ENCODE measurements at regions not wholly inside any gene's neighbourhood (a gene's known extent, or its start where the extent isn't known, plus 50 kb on each side); places are given as distances from the start of the nearest gene placed in this dataset.

DNA sequence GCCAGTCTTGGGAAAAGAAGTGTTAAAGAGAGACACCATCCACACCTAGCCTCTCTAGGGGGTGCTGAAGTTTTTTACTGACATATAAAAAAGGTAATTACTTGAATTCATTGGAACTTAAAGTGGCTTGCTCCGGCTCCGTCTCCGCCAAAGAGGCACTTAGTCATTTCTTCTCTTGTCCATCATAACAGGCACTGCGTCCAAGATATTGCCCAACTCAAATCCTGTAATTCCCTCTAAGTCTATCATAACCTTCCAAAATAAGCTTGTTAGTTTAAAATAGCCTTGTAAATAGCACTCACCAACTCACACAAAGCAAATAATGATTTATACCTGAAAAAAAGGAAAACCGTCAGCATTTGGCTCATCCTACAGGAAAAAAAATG lies 160.5 kb downstream of the ZBTB18 start:
- TF ChIP-seq, protein P1, sequence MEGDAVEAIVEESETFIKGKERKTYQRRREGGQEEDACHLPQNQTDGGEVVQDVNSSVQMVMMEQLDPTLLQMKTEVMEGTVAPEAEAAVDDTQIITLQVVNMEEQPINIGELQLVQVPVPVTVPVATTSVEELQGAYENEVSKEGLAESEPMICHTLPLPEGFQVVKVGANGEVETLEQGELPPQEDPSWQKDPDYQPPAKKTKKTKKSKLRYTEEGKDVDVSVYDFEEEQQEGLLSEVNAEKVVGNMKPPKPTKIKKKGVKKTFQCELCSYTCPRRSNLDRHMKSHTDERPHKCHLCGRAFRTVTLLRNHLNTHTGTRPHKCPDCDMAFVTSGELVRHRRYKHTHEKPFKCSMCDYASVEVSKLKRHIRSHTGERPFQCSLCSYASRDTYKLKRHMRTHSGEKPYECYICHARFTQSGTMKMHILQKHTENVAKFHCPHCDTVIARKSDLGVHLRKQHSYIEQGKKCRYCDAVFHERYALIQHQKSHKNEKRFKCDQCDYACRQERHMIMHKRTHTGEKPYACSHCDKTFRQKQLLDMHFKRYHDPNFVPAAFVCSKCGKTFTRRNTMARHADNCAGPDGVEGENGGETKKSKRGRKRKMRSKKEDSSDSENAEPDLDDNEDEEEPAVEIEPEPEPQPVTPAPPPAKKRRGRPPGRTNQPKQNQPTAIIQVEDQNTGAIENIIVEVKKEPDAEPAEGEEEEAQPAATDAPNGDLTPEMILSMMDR (conservative IDR thresholded peaks at IDR 0.05; ENCODE audit: low read depth, low read length), result no peak
- no peak overlapping the region for H3K4me3 ChIP-seq (ENCODE audit: low read length)
- DNase-seq (ENCODE audit: low read depth), result peak; percentile 95

DNA sequence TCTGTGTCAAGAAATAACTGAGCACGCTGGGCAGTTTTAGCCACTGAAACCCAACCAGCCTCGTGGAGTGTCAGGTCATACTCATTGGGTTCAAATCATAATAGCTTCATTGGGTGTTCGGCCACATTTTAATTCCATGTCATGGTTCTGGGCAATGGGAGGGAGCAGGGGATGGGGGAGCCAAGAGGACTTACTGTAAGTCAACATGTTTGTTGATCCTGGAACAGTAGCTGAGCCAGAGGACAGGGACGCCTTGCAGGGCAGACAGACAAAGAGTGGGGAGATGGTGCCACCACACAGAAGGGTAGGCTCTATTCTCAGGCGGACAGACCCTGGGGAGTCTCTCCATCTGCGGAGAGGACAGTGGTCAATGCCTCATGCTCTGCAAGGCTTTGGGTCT lies 161.1 kb downstream of the ZBTB18 start:
- TF ChIP-seq, protein P1 (conservative IDR thresholded peaks at IDR 0.05; ENCODE audit: low read depth, low read length), result no peak
- DNase-seq (ENCODE audit: low read depth), result no peak
- no peak overlapping the region for H3K4me3 ChIP-seq (ENCODE audit: low read length)

DNA sequence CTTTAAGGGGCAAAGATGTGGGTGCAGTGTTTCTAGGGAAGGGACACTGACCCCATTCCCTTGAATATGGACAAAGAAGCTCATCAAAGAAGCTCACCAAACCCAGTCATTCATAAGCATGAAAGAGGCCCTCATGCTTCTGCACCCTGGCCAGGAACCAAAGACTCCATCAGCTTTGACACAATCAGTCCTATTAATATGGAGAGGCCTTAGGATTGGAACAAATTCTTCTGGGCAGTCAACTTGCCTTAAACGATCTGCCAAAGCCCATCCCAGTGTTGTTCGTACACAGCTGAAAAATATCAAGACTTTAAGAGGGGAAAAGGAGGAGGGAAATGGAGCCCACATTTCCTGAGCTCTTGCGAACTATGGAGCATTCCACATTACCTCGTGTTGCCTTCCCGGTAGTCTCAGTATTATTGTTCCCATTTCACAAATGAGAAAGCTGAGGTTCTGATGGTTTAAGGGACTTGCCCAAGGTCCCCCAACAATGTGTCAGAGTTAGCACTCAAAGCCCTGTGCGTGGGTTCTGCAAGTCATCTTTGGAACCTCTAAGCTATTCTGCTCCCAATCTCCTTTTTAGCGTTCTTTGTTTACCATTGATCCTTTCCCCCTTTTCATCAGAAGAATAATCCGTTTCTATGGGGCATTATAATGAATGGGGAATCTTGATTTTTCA lies 161.9 kb downstream of the ZBTB18 start:
- TF ChIP-seq, protein P1 (conservative IDR thresholded peaks at IDR 0.05; ENCODE audit: low read depth, low read length), result no peak
- peak; percentile 61 for DNase-seq (ENCODE audit: low read depth)
- no peak overlapping the region for H3K4me3 ChIP-seq (ENCODE audit: low read length)

DNA sequence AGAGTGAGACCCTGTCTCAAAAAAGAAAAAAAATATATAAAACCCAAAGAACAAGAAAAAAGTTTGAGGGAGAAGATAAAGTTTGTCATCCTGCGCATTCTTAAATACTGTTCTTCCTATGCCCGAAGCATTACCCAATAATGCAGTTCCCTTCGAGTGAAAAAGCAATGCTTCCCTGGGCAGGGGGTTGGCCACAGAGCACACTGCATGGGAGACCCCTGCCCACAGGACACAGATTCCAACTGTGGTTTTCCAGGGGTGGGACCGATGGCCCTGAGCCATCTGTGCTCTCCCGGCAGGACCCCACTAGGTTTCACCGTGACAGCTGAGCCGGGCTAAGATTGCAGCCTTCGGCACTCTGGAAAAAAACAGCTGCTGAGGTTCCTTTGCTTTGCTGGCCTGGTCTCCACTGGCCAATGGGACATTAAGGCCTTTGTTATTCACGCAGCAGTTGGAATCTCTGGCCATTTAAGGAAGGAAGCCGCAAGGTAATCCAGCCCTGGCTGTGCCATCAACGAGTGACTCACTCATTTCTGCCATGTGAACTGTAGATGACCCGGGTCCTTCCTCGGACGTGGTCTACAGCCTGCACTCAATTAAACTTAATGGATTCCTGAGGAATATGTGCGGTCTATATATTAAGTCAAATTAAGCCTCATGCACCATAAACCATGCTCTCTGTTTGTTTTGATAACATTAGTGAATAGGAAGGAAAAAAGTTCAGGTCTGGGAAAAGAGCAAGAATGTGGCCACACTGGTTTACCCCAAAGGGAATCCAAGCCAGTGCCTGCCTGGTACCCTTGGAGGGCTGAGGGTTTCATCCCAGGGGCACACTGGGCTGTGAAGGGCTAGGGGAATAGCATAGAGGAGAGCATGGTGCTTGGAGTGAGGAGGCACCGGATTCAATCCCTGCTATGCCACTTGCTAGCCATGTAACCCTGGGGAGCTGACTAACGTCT lies 163.2 kb downstream of the ZBTB18 start:
- peak; percentile 100 for DNase-seq (ENCODE audit: low read depth)
- no peak overlapping the region for H3K4me3 ChIP-seq (ENCODE audit: low read length)
- TF ChIP-seq, protein P1 (conservative IDR thresholded peaks at IDR 0.05; ENCODE audit: low read depth, low read length), result no peak

DNA sequence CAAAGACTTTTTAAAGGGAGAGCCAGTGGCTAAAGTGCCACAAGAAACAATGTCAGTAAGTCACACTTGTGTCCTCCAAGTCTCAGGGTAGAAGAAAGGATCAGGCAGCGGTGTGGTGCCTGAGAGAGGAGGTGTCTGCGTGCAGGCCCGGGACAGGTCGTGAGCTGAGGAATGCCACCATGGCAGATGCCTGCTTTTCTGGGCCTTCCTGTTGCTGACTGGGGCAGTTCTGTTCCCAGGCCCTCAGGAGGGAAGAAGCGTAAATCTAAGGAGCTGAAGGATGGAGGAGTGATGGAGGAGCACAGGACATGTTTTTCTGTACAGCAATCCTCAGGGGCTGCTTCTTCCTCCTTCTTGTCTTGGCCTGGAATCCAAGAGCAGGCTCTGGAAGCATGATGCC lies 165.8 kb downstream of the ZBTB18 start:
- TF ChIP-seq, protein P1 (conservative IDR thresholded peaks at IDR 0.05; ENCODE audit: low read depth, low read length), result no peak
- DNase-seq (ENCODE audit: low read depth), result no peak
- no peak overlapping the region for H3K4me3 ChIP-seq (ENCODE audit: low read length)

DNA sequence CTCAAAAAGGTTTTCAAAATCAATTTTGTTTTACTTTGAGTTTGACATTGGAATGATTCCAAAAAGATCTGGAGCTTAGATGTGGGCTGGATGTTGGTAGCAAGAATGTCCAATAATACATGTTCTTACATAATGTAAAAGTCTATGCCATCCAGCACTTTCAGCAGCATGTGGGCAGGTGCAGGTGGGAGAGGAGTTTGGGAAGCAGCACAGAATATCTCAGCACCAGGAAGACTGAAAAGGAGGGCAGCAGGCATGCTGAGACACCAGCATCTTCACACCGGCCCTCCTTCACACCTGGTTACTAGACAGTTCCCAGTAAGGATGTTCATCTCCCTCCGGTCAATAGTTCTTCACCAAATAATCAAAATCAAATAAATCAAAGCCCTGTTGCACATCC lies 166.6 kb downstream of the ZBTB18 start:
- TF ChIP-seq, protein P1 (conservative IDR thresholded peaks at IDR 0.05; ENCODE audit: low read depth, low read length), result no peak
- H3K4me3 ChIP-seq (ENCODE audit: low read length), result no peak overlapping the region
- no peak for DNase-seq (ENCODE audit: low read depth)
